Fibroblast of pulmonary artery (primary cell): ENCODE measurements at regions not wholly inside any gene's neighbourhood (a gene's known extent, or its start where the extent isn't known, plus 50 kb on each side); places are given as distances from the start of the nearest gene placed in this dataset.

Experiments used
- DNase-seq: peaks from one replicate; pipeline ENCODE4 v3.0.0-alpha.2; 2010; ENCODE audit warnings: low read depth
- H3K4me3 ChIP-seq: replicated peaks from 2 replicates; pipeline ENCODE4 v1.5.1; 2011; ENCODE audit warnings: low read depth, mild to moderate bottlenecking, control low read depth, low read length, moderate library complexity
- CTCF ChIP-seq: IDR thresholded peaks from 2 replicates; pipeline ENCODE4 v1.5.1; 2011; ENCODE audit warnings: mild to moderate bottlenecking, control low read depth, low read length, inconsistent platforms; ENCODE audit errors: missing control alignments

- TF ChIP-seq CTCF = no peak
- no peak for DNase-seq
- no peak overlapping the region for H3K4me3 ChIP-seq
Observed at GRCh38 chr6:71619836-71620235, 266.5 kb upstream of the RIMS1 start.

- peak; percentile 59 for TF ChIP-seq CTCF
- peak; percentile 25 for DNase-seq
- H3K4me3 ChIP-seq = no peak overlapping the region
Observed at GRCh38 chr6:71621918-71622519, 264.3 kb upstream of the RIMS1 start.

- no peak for TF ChIP-seq CTCF
- DNase-seq = no peak
- no peak overlapping the region for H3K4me3 ChIP-seq
Observed at GRCh38 chr6:71642120-71642519, 244.2 kb upstream of the RIMS1 start.

- no peak overlapping the region for H3K4me3 ChIP-seq
- no peak for DNase-seq
- TF ChIP-seq CTCF = no peak
Observed at GRCh38 chr6:71642793-71643192, 243.6 kb upstream of the RIMS1 start.

- H3K4me3 ChIP-seq = no peak overlapping the region
- TF ChIP-seq CTCF = no peak
- DNase-seq = no peak
Observed at GRCh38 chr6:71645299-71645698, 241.1 kb upstream of the RIMS1 start.

GRCh38 chr6:71649915-71650314 lies 236.4 kb upstream of the RIMS1 start:
- no peak overlapping the region for H3K4me3 ChIP-seq
- DNase-seq = no peak
- TF ChIP-seq CTCF = no peak

- TF ChIP-seq CTCF = no peak
- H3K4me3 ChIP-seq = no peak overlapping the region
- DNase-seq = no peak
Observed at GRCh38 chr6:71651636-71652035, 234.7 kb upstream of the RIMS1 start.
